GM21786 (cell line): ENCODE measurements at regions not wholly inside any gene's neighbourhood (a gene's known extent, or its start where the extent isn't known, plus 50 kb on each side); places are given as distances from the start of the nearest gene placed in this dataset.
A peak's percentile ranks its signal among the peaks of the same experiment; 100 is the strongest.
"Not testable (repeated sequence)": the region's sequence is repeated elsewhere in the genome, so short reads cannot be mapped to it uniquely, and the experiment has no call there.

ENCODE experiments used
- ATAC-seq: cut with Tn5 transposase; IDR thresholded peaks from one replicate; pipeline ENCODE4 v1.9.1; 2021; ENCODE audit not compliant: unreplicated experiment

DNA sequence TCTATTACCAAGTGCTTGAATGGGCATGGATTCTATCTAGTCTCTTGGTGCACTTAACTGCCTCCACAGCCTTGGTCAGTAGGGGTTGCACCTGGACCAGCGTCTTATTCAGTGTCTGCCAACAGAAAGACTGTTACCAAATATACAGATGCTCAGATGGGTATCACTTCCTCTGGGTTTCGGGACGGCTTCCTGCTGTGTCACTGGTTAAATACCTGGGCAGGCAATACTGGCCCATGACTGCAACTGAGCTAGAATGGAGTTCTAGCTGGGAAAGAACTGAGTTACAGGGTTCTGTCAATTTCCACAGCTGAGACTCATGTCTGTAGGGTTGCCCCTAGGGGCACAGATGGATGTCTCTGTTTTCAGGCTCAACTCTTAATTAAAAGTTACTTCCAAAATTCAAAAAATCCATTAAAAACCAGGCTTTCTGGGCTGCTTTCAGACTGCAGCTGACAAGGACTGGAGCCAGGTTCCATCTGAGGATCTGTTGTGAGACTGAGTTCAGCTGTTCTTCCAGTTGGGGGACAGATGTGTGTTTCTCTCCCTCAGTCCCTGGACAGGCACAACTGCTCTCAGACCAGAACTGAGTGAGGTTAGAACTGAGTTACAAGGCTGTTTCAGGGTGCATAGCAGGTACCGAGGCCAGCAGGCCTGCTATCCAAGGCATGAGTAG, 789.6 kb upstream of the SLC8A1 start:
- ATAC-seq: peak; percentile 59

GRCh38 chr2:41242001-41242331, 790.1 kb upstream of the SLC8A1 start:
- no peak for ATAC-seq

DNA sequence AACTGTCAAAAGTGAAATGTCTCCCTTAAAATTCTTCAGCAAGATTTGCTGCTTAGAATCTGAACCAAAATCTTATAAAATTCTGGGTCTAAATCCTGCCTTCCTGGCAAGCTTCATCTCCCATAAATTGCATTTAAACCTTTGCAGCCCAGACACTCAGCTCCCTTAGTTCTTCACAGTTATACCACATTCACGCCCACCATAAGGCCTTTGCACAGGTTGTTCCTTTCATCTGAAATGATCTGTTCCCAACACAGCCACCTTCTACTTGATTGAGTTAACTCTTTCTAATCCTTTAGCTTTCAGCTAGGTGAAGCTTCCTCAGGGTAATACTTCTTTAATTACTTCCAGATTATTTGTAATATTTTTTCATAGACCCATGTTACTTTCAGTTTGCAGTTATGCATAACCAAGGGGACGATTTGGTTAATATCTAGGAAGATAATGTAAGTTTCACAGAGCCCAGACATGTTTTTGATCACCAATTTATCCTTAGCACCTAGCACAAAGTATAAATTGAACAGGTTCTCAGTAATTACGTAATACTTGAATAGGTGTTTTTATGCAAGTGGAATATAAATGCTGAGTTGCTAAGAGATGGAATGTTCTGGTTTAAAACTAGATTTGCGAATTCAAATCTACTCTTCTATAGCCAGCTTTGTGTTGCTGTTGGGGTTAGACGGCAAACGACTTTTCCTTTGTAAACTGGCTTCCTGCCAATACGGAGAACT, 779.7 kb upstream of the PKDCC start:
- no peak for ATAC-seq

DNA sequence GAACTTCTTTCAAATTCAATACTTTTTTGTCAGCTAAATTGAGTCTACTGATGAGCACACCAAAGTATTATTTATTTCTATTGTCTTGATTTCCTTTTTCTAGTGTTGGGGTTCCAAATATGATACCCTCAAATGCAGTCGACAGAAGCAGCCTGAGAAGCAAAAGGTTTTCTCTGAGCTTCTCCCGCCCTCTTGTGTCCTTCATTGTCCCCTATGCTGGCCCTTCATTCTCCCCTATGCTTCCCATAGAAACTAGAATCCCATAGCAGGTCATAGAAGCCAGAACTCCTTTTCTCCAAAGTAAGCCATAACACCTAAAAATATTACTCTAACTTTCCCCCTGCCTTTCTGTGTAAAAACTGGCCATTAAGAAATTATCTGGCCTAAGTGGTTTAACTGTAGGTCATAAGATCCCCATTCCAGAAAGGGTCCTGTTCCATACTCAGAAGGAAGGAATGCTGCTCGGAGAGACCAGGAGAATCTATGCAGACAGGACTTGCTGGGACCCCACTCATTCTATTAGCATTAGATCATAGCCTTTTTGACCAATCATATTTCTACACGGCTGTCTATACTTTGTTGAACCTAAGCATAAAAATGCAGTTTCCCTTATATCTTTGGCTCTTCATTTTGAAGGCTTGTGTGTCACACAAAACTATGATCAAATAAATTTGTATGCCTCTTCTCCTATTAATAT, 764.6 kb upstream of the PKDCC start:
- no peak for ATAC-seq

GRCh38 chr2:41293491-41293890, 754.3 kb upstream of the PKDCC start:
- ATAC-seq: no peak

DNA sequence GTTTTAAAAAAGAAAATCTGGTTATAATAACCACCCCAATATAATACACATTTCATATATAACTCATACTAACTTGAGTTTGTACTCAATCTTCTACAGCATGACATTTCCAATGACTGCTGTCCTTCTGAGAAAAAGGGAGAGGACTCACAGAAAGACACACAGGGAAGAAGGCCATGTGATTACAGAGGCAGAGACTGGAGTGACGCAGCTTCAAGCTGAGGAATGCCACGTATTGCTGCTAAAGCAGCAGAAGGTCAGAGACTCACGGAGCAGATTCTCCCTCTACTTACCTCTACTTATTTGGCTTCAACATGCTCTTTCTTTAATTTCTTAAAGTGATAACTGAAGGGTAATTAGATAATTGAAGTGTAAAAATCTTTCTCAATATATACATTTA, 753.5 kb upstream of the PKDCC start:
- ATAC-seq: no peak

- no peak for ATAC-seq
Observed at GRCh38 chr2:41313082-41313481, 734.7 kb upstream of the PKDCC start.

GRCh38 chr2:41314511-41315070, 733.2 kb upstream of the PKDCC start:
- ATAC-seq: no peak

- no peak for ATAC-seq
Observed at GRCh38 chr2:41319437-41319836, 728.4 kb upstream of the PKDCC start.

DNA sequence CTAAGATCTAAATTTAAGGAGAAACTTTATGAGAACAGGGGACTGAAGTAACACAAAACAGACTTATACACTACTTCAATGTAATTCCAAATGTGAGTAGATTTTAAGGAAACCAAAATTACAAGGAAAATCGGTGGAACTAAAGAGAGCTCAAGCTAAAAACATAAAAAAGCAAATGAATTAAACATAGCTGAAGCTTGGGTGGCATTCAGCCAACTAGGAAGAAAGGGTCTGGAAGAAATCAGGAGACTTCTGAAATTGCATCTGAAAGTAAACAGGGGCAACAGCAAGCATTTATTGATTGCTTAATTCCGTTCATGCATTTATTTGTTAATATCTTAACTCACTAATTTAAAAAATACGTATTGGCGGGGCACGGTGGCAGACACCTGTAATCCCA, 727.3 kb upstream of the PKDCC start:
- no peak for ATAC-seq

GRCh38 chr2:41321351-41321750, 726.5 kb upstream of the PKDCC start:
- ATAC-seq: no peak

GRCh38 chr2:41326851-41327250, 721.0 kb upstream of the PKDCC start:
- ATAC-seq: no peak

DNA sequence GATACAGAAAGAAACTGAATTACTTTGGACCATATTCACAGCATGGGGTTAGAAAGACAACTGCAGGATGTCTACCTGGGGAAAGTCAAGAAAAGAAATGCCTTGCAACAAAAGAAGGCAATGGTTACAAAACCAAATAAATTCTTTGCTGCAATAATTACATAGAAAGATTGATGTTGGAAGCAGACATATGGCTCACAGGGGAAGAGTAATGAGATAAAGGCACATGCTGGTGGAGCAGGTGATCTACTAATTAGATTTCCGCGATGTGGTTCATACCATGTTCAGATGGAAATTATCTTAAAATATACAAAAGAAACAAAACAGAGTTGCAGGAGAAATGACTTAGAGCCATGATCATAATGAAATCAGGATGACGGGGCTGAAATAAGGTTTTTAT, 718.8 kb upstream of the PKDCC start:
- no peak for ATAC-seq

DNA sequence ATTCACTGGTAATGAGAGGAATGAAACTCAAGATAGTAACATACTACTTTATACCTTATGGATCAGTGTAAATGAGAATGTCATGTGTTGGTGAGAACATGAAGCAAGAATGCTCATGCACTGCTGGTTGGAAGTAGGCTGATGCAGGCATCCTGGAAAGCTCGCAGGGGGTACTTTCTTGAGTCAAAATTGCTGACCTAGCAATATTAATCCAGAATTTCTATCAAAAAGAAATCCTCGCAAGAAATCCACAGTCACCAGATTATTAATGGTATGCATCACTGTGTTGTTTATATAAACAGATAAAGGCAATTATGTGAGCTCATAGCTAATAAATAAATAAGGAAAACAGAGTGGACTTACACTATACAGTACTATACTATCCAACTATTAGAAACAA, 713.7 kb upstream of the PKDCC start:
- ATAC-seq: no peak

DNA sequence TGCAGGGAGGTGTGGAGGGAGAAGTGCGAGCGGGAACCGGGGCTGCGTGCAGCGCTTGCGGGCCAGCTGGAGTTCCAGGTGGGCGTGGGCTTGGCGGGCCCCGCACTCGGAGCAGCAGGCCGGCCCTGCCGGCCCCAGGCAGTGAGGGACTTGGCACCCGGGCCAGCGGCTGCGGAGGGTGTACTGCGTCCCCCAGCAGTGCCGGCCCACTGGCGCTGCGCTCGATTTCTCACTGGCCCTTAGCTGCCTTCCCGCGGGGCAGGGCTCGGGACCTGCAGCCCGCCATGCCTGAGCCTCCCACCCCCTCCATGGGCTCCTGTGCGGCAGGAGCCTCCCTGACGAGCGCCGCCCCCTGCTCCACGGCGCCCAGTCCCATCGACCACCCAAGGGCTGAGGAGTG, 712.2 kb upstream of the PKDCC start:
- not testable (repeated sequence) for ATAC-seq

DNA sequence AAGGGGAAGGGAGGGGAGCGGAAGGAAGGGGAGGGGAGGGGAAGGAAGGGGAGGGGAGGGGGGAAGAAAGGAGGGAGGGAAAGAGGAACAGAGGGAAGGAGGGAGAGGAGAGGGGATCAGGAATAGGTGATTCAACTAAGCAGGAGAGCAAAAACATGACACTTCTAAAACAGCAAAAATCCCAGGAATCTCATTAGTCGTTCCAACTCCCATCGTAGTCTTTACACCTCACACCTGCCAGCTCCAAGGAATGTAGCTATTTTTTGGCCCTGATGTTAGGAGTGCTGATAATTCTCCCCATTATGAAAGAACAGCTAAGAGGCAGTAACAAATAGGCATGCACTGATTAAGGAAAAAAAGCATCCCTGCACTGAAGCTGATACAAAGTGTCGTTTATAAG, 709.9 kb upstream of the PKDCC start:
- no peak for ATAC-seq

GRCh38 chr2:41344529-41344928, 703.3 kb upstream of the PKDCC start:
- no peak for ATAC-seq

- no peak for ATAC-seq
Observed at GRCh38 chr2:41353060-41353459, 694.8 kb upstream of the PKDCC start.

DNA sequence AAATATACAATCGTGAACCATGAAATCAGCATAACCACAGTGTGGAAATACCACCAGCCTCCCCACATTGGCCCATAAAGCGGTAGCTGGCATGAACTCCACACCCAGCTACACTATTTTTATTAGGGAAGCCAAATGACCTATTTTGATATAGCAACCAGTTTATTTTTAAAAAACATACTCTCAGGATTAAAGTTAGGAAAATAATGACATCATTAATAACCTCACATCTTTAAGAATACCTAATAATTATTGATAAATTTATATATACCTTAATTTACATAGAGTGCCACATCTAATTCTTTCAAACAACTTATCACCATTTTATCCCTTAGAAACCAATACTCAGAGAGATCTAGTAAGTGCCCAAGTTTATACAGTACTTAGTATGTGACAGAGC, 692.0 kb upstream of the PKDCC start:
- no peak for ATAC-seq

- no peak for ATAC-seq
Observed at GRCh38 chr2:41364842-41365241, 683.0 kb upstream of the PKDCC start.

DNA sequence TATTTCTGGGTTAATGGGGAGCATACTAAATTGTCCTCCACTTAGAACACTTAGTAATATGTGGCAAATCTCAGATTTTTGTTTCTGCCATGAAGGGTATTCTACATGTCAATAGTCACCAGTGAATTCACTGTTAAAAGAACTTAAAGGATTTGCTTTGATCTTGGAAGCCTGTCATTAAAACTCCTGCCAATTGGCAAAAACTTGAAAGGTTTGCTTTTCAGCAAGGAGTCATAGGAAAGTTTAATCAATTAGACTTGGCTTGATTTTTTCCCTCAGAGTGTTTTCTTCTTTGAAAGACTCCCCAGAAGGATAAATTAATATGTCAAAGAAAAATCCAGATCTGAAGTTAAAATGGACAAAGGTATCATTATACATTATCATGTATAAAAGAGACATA, 671.9 kb upstream of the PKDCC start:
- no peak for ATAC-seq

DNA sequence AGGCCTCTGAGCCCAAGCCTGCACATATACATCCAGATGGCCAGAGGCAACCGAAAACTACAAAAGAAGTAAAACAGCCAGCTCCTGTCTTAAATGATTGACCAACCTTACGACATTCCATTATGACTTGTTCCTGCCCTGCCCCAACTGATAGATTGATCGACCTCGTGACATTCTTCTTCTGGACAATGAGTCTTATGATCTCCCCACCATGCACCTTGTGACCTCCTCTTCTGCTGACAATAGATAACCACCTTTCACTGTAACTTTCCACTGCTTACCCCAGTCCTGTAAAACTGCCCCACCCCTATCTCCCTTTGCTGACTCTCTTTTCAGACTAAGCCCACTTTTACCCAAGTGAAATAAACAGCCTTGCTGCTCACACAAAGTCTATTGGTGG, 670.0 kb upstream of the PKDCC start:
- no peak for ATAC-seq
